Choroid plexus epithelial cell (primary cell): ENCODE measurements at regions not wholly inside any gene's neighbourhood (a gene's known extent, or its start where the extent isn't known, plus 50 kb on each side); places are given as distances from the start of the nearest gene placed in this dataset.
A peak's percentile ranks its signal among the peaks of the same experiment; 100 is the strongest.

Experiments
- DNase-seq: peaks from one replicate; pipeline ENCODE4 v3.0.0-alpha.2; 2010; ENCODE audit warnings: low read depth
- H3K4me3 ChIP-seq: 2 replicates; pipeline ENCODE4 v1.5.1; 2011; ENCODE audit warnings: low read depth, mild to moderate bottlenecking, control low read depth, low read length, moderate library complexity
- TF ChIP-seq, protein P1 (sequence below): conservative IDR thresholded peaks from 2 replicates; pipeline ENCODE4 v1.5.1; 2011; ENCODE audit warnings: low read depth, mild to moderate bottlenecking, control low read depth, inconsistent platforms, low read length, moderate library complexity

DNA sequence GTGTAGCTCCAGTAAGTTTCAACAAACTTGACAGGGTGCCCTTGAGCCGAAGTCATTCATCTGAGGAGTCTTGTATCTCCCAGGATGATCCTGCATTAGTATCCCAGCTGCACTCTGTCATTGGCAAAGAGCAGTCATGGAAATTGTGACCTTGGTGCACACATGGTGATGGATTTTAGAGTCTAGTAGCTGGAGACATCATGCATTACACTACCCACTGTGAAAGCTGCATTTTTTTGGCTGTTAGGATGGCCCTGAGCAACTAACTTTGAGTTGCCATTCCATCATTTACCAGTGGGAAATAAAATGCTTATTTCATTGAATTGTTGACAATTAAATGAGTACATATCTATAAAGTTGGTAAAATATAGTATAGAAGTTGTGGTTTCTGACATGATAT lies 552.6 kb upstream of the CBLB start:
- DNase-seq, result no peak
- no peak overlapping the region for H3K4me3 ChIP-seq
- TF ChIP-seq, protein P1, sequence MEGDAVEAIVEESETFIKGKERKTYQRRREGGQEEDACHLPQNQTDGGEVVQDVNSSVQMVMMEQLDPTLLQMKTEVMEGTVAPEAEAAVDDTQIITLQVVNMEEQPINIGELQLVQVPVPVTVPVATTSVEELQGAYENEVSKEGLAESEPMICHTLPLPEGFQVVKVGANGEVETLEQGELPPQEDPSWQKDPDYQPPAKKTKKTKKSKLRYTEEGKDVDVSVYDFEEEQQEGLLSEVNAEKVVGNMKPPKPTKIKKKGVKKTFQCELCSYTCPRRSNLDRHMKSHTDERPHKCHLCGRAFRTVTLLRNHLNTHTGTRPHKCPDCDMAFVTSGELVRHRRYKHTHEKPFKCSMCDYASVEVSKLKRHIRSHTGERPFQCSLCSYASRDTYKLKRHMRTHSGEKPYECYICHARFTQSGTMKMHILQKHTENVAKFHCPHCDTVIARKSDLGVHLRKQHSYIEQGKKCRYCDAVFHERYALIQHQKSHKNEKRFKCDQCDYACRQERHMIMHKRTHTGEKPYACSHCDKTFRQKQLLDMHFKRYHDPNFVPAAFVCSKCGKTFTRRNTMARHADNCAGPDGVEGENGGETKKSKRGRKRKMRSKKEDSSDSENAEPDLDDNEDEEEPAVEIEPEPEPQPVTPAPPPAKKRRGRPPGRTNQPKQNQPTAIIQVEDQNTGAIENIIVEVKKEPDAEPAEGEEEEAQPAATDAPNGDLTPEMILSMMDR, result no peak

DNA sequence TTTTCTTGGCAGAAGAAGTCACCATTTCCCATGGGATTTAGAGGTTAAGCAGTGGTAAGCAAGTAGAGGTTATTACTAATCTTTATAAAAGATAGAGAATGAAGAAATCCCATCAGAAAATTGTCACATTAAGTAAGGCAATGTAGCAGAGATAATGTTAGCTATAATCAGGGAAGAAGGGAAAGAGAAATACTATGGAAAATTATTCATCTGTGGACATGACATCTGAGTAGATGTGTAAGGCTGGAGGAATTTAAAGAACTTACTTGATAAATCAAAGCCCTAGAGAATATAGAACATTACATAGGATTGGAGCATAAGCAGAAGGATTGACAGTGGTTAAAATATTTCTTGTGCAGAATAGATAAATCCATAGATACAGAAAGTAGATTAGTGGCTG lies 553.1 kb upstream of the CBLB start:
- H3K4me3 ChIP-seq, result no peak overlapping the region
- TF ChIP-seq, protein P1, result no peak
- DNase-seq, result peak; percentile 67

DNA sequence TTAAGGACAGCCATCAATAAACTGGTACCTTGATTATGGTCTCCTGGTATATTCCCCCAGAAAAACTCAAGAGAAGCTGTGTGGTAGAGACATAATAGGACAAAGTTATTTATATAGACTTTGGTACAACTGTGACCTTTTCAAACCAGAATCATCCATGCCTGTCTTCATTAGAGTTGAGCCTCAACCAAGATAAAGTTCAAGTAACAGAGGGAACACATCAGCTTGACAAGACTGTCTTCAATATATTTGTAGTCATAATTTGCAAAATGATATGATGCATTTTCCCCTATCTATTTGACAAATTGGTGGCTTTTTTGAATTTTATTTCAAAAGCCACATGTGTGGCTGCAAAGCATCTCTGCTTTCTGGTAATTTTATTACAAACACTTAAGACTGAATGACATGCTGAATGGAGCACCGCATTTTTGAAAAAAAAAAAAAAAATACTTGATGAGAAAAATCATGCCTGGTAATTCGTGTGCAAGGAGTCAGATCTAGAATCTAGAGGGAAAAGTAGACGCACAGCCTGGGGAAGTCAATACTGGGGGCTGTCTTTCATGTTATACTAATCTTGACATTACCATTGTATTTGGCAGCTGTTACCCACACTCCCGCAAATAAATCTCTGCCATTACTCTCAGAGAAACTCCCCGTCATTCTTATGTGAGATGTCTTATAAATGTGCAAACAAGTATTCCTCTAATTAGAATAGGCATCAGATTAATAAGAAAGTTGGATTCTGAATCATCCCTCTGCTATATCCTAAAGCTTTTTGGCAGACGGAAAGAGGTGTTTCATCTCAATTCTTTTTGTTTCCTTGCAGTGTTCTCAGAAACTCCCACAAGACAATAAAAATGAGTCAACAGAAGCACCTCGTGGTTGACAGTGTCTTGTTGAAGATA lies 554.8 kb upstream of the CBLB start:
- DNase-seq, result no peak
- TF ChIP-seq, protein P1, result no peak
- no peak overlapping the region for H3K4me3 ChIP-seq

DNA sequence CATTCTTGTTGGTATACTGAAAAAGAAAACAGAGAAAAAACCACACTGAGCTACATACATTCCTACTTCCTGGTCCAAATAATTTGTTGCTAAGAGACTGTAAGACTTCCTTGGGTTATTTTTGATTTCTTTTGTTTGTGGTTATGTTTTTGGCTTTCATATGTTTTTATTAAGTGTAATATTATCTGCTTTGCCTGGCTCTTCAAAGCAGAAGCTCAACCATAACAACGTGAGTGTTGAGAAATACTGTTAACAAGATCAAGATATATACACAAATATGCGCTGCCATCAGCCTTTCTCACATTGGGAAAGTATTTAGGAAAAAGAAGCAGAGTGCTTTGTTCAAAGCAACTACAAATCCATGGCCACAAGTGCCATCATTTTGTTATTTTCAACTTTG lies 556.2 kb upstream of the CBLB start:
- DNase-seq, result peak; percentile 92
- TF ChIP-seq, protein P1, result no peak
- no peak overlapping the region for H3K4me3 ChIP-seq

DNA sequence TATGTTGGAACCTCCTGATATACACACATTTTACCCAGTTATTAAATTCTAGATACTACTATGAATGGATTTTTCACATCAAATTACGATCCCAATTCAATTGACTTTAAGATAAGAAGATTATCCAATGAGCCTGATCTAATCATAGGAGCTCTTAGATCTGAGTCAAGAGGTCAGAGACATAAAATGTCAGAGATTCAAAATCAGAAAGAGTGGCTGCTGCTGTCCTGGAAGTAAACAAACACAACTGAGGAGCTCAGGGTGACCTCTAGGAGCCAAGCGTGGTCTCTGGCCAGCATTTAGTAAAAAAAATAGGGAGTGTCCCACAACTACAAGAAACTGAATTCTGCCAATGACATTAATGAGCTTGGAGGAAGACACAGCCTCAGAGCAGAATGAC lies 557.1 kb upstream of the CBLB start:
- DNase-seq, result no peak
- no peak overlapping the region for H3K4me3 ChIP-seq
- TF ChIP-seq, protein P1, result no peak

DNA sequence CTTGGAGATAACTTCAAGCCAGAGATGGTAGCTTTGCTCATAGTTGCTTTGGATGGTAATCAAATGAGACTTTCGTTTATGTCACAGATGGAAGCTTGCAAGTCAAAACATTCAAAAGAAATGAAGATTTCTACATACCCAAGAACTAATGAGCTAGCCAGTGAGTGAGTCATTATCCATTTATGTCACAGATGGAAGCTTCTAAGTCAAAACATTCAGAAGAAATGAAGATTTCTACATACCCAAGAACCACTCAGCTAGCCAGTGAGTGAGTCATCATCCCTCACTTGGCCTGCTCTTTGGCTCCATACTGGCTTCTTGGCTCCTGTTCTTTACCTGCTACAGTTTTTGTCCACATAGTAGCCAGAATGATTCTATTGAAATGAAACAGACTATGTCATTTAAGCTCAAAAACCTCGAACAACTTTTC lies 559.8 kb upstream of the CBLB start:
- TF ChIP-seq, protein P1, result no peak
- peak; percentile 99 for DNase-seq
- no peak overlapping the region for H3K4me3 ChIP-seq

DNA sequence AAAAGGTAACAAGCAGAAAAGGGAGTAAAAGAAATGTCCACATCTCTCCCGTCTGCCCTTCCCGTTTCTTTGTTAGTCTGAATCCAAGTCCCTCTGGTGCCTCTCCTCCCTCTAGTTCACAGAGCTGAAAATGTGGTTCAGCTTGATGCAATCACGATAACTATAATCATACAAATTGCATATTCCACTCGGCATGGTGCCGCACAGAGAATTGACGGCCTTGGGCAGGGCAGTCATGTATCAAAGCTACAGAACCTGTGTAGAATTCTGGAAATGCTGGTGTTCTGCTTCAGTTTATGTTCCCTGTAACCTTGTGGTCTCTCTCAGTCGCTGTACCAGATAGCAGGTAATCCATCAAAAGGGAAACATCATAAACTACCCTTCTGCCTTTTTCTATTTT lies 562.9 kb upstream of the CBLB start:
- DNase-seq, result no peak
- no peak overlapping the region for H3K4me3 ChIP-seq
- TF ChIP-seq, protein P1, result no peak
